ENCODE measurements at regions not wholly inside any gene's neighbourhood (a gene's known extent, or its start where the extent isn't known, plus 50 kb on each side); places are given as distances from the start of the nearest gene placed in this dataset.
A peak's percentile ranks its signal among the peaks of the same experiment; 100 is the strongest.
"Not testable (repeated sequence)": the region's sequence is repeated elsewhere in the genome, so short reads cannot be mapped to it uniquely, and the experiment has no call there.

- DNase-seq (ENCODE audit: low spot score): no peak
Observed at GRCh38 chr5:159645179-159645846, 271.0 kb upstream of the ADRA1B start.

GRCh38 chr5:159650803-159651202, 265.5 kb upstream of the ADRA1B start:
- no peak for DNase-seq (ENCODE audit: low spot score)

GRCh38 chr5:159655757-159656409, 260.4 kb upstream of the ADRA1B start:
- no peak for DNase-seq (ENCODE audit: low spot score)

- DNase-seq (ENCODE audit: low spot score): no peak
Observed at GRCh38 chr5:159657298-159657697, 259.0 kb upstream of the ADRA1B start.

GRCh38 chr5:159657771-159658170, 258.5 kb upstream of the ADRA1B start:
- no peak for DNase-seq (ENCODE audit: low spot score)

- no peak for DNase-seq (ENCODE audit: low spot score)
Observed at GRCh38 chr5:159658266-159658925, 257.9 kb upstream of the ADRA1B start.

GRCh38 chr5:159660401-159660800, 255.9 kb upstream of the ADRA1B start:
- peak; percentile 65 for DNase-seq (ENCODE audit: low spot score)

GRCh38 chr5:159663986-159664385, 252.3 kb upstream of the ADRA1B start:
- DNase-seq (ENCODE audit: low spot score): no peak

- peak; percentile 66 for DNase-seq (ENCODE audit: low spot score)
Observed at GRCh38 chr5:159667286-159667685, 249.0 kb upstream of the ADRA1B start.

- no peak for DNase-seq (ENCODE audit: low spot score)
Observed at GRCh38 chr5:159668556-159668955, 247.7 kb upstream of the ADRA1B start.

- DNase-seq (ENCODE audit: low spot score): no peak
Observed at GRCh38 chr5:159669559-159669958, 246.7 kb upstream of the ADRA1B start.

- no peak for DNase-seq (ENCODE audit: low spot score)
Observed at GRCh38 chr5:159671886-159672285, 244.4 kb upstream of the ADRA1B start.

- peak; percentile 11 for DNase-seq (ENCODE audit: low spot score)
Observed at GRCh38 chr5:159673538-159673937, 242.7 kb upstream of the ADRA1B start.

GRCh38 chr5:159678657-159679392, 237.5 kb upstream of the ADRA1B start:
- DNase-seq (ENCODE audit: low spot score): peak; percentile 37

GRCh38 chr5:159680095-159680494, 236.2 kb upstream of the ADRA1B start:
- no peak for DNase-seq (ENCODE audit: low spot score)

- no peak for DNase-seq (ENCODE audit: low spot score)
Observed at GRCh38 chr5:159681661-159682060, 234.6 kb upstream of the ADRA1B start.

- no peak for DNase-seq (ENCODE audit: low spot score)
Observed at GRCh38 chr5:159682623-159683022, 233.7 kb upstream of the ADRA1B start.

- DNase-seq (ENCODE audit: low spot score): not testable (repeated sequence)
Observed at GRCh38 chr5:159687892-159688291, 228.4 kb upstream of the ADRA1B start.

GRCh38 chr5:159695741-159696294, 220.5 kb upstream of the ADRA1B start:
- no peak for DNase-seq (ENCODE audit: low spot score)

GRCh38 chr5:159697530-159697929, 218.8 kb upstream of the ADRA1B start:
- DNase-seq (ENCODE audit: low spot score): no peak

- no peak for DNase-seq (ENCODE audit: low spot score)
Observed at GRCh38 chr5:159698322-159698721, 218.0 kb upstream of the ADRA1B start.

- no peak for DNase-seq (ENCODE audit: low spot score)
Observed at GRCh38 chr5:159700016-159700415, 216.3 kb upstream of the ADRA1B start.
